GM12874 (cell line): ENCODE measurements at regions not wholly inside any gene's neighbourhood (a gene's known extent, or its start where the extent isn't known, plus 50 kb on each side); places are given as distances from the start of the nearest gene placed in this dataset.

Experiments used
- CTCF ChIP-seq: IDR thresholded peaks from 2 replicates; pipeline ENCODE4 v1.5.1; 2011; ENCODE audit warnings: low read depth, mild to moderate bottlenecking, control low read depth, low read length, moderate library complexity; ENCODE audit not compliant: insufficient read depth

- no peak for TF ChIP-seq CTCF
Measured at GRCh38 chr21:35233756-35234155, 184.7 kb upstream of the RUNX1 start.

GRCh38 chr21:35232545-35233176, 183.6 kb upstream of the RUNX1 start:
- TF ChIP-seq CTCF = no peak

GRCh38 chr21:35231090-35231489, 182.0 kb upstream of the RUNX1 start:
- TF ChIP-seq CTCF = no peak

GRCh38 chr21:35229290-35229689, 180.2 kb upstream of the RUNX1 start:
- TF ChIP-seq CTCF = no peak

- TF ChIP-seq CTCF = no peak
Measured at GRCh38 chr21:35227786-35228185, 178.7 kb upstream of the RUNX1 start.

GRCh38 chr21:35226968-35227744, 178.1 kb upstream of the RUNX1 start:
- TF ChIP-seq CTCF = no peak

- TF ChIP-seq CTCF = no peak
Measured at GRCh38 chr21:35226328-35226727, 177.2 kb upstream of the RUNX1 start.
